H54 (cell line): ENCODE measurements at regions not wholly inside any gene's neighbourhood (a gene's known extent, or its start where the extent isn't known, plus 50 kb on each side); places are given as distances from the start of the nearest gene placed in this dataset.

ENCODE experiments used
- DNase-seq: peaks from one replicate; pipeline ENCODE4 v3.0.0; 2011; ENCODE audit warnings: low spot score, mixed read lengths; ENCODE audit not compliant: insufficient read length
- FAIRE-seq: peaks from 3 replicates; lab custom pipeline; 2011; peaks lifted over from hg19 to GRCh38; lab: Jason Lieb, UNC
- POLR2A ChIP-seq: IDR thresholded peaks from 2 replicates; pipeline ENCODE4 v1.6.1; 2011; ENCODE audit warnings: low read depth, mild to moderate bottlenecking, low read length

DNA sequence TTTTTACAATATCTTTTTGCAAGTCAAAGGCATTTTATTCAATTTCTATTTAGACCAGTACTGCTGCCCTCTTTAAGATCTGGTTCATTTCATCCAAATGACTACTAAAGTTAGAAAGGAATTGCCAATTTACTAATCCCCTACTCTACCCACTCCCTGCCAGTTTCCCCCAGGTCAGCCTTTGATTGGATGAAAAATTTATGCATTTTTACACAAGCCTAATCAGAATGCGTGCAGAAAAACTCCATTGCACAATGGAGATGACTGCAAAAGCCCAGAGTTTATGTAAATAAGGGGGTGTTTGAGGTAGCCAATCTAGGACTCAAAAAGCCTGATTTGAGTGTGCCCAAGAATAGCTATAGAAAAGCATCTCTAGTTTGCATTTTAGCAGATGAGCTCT lies 310.6 kb downstream of the PABPC4L start:
- DNase-seq, result no peak
- FAIRE-seq, result no peak
- TF ChIP-seq POLR2A, result no peak

- TF ChIP-seq POLR2A, result no peak
- DNase-seq, result no peak
- FAIRE-seq, result no peak
Measured at GRCh38 chr4:133887723-133888122, 313.9 kb downstream of the PABPC4L start.

DNA sequence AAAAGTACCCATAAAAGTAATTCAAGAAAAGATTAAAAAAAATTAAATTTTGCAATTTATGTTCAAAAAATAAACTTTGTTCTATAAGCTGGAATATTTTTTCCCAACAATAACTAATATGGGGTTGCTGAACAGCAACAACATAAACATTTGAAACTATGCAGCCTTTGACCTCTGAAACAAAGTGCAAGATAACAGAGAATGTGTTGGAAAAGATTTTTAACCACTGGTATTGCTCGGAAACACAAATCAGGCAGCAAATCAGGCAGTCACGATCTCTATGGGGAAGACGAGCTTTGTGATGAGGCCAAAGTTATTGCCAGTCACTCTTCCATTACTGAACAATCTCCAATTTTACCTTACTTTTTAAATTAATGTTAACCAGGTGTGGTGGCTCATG lies 332.1 kb downstream of the PABPC4L start:
- FAIRE-seq, result no peak
- no peak for TF ChIP-seq POLR2A
- no peak for DNase-seq

GRCh38 chr4:133868856-133869255 lies 332.7 kb downstream of the PABPC4L start:
- no peak for TF ChIP-seq POLR2A
- no peak for FAIRE-seq
- no peak for DNase-seq

DNA sequence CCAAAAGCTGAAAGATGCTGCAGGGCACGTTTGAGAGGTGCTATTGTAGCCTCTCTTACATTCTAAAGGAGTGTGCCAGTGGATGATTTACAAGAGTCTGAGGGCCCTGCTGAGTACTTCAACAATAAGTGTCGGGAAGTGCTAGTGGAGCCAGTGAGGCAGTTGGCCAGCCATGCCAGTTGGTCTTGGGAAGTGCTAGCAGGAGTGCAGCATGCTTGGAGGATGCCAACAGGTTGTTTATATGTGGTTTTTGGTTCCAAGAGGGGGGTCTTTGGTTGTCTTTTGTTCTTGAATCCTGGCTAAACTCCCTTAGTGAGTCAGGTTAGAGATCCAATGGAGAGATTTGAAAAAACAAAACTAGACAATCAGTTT lies 335.3 kb downstream of the PABPC4L start:
- TF ChIP-seq POLR2A, result no peak
- FAIRE-seq, result no peak
- DNase-seq, result no peak

GRCh38 chr4:133865612-133866327 lies 335.8 kb downstream of the PABPC4L start:
- DNase-seq, result peak; percentile 2
- no peak for TF ChIP-seq POLR2A
- FAIRE-seq, result peak; percentile 95

DNA sequence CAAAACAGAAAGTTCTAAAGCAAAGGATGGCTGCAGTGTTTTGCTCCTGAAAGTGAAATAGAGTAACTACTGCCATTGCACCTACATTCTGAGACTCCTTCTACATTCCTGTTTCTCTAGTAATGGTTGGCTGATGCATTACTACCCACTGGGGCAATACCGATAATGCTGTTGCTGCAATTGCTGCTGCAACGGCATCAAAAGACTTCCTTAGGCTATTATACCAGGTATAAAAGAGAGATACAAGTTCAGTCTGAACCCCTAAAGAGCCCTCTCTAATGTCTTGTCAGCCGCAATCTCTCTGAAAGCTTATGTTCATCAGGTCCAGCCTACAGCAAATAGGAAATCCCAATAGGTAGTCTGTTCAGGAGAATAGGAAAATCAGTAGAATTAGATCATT lies 338.4 kb downstream of the PABPC4L start:
- no peak for TF ChIP-seq POLR2A
- no peak for DNase-seq
- no peak for FAIRE-seq

- TF ChIP-seq POLR2A, result no peak
- FAIRE-seq, result no peak
- DNase-seq, result no peak
Measured at GRCh38 chr4:133856731-133857355, 344.7 kb downstream of the PABPC4L start.

DNA sequence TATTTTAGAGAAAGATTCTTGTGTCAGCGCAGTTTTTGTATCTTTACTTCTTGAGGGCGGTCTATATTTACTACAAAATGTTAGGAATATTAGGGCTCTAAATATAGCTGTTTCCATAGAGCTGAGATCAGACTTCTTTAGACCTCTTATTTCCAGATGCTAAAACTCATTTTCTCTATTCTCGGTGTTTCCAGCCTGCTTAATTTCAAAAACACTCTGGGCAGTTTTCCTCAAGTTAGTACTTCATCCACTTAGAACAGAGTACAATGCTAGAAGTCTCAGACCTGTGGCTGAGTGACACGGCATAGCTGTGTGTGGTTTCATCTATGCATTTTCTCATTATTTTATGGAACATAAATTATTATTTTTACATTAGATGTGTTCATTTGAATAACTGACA lies 346.6 kb downstream of the PABPC4L start:
- DNase-seq (no peak), FAIRE-seq (no peak)
- no peak for TF ChIP-seq POLR2A

GRCh38 chr4:133839326-133839725 lies 362.3 kb downstream of the PABPC4L start:
- TF ChIP-seq POLR2A, result no peak
- DNase-seq, result no peak
- no peak for FAIRE-seq

DNA sequence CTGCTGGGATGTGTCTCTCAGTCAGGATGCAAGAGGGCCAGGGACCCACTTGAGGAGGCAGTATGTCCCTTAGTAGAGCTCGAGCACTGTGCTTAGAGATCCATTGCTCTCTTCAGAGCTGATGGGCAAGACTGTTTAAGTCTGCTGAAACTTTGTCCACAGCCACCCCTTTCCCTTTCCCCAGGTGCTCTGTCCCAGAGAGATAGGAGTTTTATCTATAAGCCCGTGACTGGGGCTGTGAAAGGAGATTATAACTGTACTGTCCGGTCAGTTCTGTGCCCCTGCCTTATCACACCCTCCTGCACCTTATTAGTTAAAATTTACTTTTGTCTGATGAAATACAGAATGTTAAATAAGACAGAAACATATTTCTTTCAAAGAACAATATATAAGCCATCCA lies 378.4 kb downstream of the PABPC4L start:
- no peak for DNase-seq
- no peak for FAIRE-seq
- no peak for TF ChIP-seq POLR2A

DNA sequence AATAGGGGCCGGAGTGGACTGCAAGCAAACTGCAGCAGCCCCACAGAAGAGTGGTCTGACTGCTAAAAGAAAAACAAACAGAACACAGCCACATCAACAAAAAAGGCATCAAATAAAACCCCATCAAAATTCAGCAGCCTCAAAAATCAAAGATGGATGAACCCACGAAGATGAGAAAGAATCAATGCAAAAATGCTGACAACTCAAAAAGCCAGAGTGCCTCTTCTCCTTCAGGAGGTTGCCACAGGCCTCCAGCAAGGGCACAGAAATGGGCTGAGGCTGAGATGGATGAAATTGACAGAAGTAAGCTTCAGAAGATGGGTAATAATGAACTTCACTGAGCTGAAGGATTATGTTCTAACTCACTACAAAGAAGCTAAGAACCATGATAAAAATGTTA lies 388.6 kb downstream of the PABPC4L start:
- no peak for DNase-seq

GRCh38 chr4:133812236-133812635 lies 389.4 kb downstream of the PABPC4L start:
- DNase-seq (no peak), FAIRE-seq (no peak)
- no peak for TF ChIP-seq POLR2A

More for the DNA sequence above, 388.6 kb downstream of the PABPC4L start:
- no peak for TF ChIP-seq POLR2A
- FAIRE-seq, result no peak

GRCh38 chr4:133808151-133808550 lies 393.4 kb downstream of the PABPC4L start:
- no peak for FAIRE-seq
- TF ChIP-seq POLR2A, result no peak
- no peak for DNase-seq

- FAIRE-seq, result no peak
Measured at GRCh38 chr4:133803341-133803740, 398.2 kb downstream of the PABPC4L start.

More at GRCh38 chr4:133803341-133803740, 398.2 kb downstream of the PABPC4L start:
- no peak for DNase-seq
- no peak for TF ChIP-seq POLR2A
